ENCODE measurements at regions not wholly inside any gene's neighbourhood (a gene's known extent, or its start where the extent isn't known, plus 50 kb on each side); places are given as distances from the start of the nearest gene placed in this dataset.

DNA sequence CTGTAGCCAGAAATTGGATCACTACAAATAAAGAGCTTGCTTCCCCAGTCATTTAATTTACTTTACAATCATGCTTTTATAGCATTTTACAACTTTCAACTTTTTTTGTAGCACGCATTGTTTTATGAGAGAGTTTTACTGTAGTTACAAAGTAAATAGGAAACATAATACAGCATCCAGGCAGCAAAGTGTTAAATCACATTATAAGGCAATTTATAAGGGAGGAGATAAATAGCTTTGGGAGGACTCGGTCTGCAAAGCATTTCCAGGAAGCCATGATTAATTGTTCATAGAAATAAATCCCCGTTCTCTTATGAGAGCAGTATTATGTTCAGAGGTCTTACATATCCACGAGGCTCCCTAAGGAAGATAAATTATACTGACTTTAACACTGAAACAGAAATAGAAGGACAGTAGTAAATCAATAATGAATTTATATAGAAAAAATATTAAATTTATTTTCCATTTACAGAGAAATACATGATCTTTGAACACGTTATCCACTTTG lies 792.6 kb upstream of the RAG2 start:
- Mint-ChIP-seq H3K4me1 (ENCODE audit: low read depth) (no peaks in the 10 kb centered on the region), H3K4me3 (no peak overlapping the region), H3K9me3 (peaks cover 20% of the 10 kb centered on the region), H3K36me3 (ENCODE audit: low read depth) (no peaks in the 10 kb centered on the region), H3K27me3 (no peaks in the 10 kb centered on the region), H3K27ac (no peak overlapping the region)
- DNase-seq, result no peak

DNA sequence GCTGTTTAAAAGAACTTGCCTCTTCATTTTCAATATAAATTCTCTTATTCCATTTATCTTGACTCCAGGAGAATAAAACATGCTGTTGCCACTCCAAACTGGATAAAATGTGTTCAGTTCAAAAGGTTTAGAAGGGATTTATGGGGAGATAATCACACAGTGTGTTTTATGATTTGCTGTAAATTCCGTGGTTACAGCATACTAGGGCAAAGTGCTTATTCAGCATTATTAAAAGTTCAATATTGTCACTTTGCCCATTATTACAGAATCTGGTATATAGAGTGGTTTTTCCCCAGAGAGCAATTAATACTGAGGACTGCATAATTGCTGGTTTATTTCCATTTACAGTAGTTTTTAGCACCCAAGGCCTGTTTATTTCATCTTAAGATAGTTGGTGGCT lies 780.9 kb upstream of the RAG2 start:
- H3K4me1 Mint-ChIP-seq (ENCODE audit: low read depth), result no peaks in the 10 kb centered on the region
- no peak overlapping the region for H3K27ac Mint-ChIP-seq
- no peak for DNase-seq
- H3K27me3 Mint-ChIP-seq, result no peaks in the 10 kb centered on the region
- no peaks in the 10 kb centered on the region for H3K36me3 Mint-ChIP-seq (ENCODE audit: low read depth)
- no peak overlapping the region for H3K4me3 Mint-ChIP-seq
- H3K9me3 Mint-ChIP-seq, result peaks cover 21% of the 10 kb centered on the region

DNA sequence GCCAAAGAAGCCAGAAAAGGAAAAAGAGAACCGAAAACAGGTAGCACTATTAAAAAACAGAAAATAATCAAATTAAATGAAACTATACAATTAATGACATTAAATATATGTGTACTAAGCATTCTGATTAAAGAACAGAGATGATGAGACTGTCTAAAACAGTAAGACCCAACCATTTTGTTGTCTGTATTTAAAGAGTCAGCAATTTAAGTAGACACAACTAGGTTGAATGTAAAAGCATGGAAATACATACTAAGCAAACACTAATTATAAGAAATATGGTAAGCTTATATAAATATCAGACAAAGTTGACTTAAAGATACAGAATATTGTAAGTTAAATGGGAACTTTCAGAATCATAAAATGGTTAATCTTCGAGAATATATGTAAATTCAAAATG lies 774.6 kb upstream of the RAG2 start:
- no peaks in the 10 kb centered on the region for H3K4me1 Mint-ChIP-seq (ENCODE audit: low read depth)
- peaks cover 11% of the 10 kb centered on the region for H3K9me3 Mint-ChIP-seq
- H3K4me3 Mint-ChIP-seq, result no peak overlapping the region
- no peak for DNase-seq
- H3K27me3 Mint-ChIP-seq, result no peaks in the 10 kb centered on the region
- no peaks in the 10 kb centered on the region for H3K36me3 Mint-ChIP-seq (ENCODE audit: low read depth)
- no peak overlapping the region for H3K27ac Mint-ChIP-seq

DNA sequence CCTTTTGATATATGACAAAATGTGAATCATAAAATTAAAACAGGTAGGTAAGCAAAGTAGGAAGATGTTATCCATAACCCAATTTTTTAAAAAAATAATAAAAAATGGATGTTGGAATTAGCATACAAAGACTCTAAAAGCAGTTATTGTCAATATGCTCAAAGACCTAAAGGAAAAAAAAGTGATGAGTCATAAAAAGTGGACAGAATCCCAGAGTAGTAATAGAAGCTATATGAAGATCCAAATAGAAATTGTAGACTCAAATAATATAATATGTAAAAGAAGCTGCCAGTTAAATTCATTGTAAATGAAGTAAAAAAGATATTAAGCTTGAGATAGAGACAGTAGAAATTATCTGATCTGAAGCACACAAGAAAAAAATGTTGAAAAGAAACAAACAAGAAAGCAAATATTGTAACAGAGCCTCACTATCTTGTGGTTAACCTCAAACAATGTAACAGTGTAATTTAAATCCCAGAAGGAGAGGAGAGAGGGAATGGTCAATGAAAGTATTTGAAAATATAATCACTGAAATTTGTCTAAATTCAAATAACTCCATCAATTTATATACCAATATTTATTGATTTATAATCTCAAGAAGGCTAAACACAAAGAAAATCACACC lies 773.4 kb upstream of the RAG2 start:
- Mint-ChIP-seq H3K9me3 (peaks cover 8% of the 10 kb centered on the region), H3K36me3 (ENCODE audit: low read depth) (no peaks in the 10 kb centered on the region), H3K4me3 (no peak overlapping the region), H3K27me3 (no peaks in the 10 kb centered on the region), H3K4me1 (ENCODE audit: low read depth) (no peaks in the 10 kb centered on the region), H3K27ac (no peak overlapping the region)
- no peak for DNase-seq

DNA sequence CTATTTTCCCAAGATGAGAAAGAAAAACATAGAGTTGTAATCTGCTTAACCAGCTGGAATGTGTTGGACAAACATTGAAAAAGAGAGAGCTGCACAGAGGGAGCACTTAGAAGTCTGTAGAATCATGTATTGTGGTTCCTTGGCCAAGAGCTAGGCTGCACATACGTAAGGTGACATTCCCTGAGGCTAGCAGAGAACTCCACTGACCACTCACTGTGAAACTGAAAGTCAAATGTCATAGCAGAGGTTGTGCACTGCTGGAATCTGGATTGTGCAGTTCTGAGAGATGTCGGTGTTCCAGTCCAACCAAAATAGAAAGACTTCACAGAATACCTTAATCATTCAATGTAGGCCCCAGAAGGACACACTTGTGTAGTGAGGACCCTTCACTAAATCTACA lies 772.8 kb upstream of the RAG2 start:
- DNase-seq, result no peak
- H3K4me1 Mint-ChIP-seq (ENCODE audit: low read depth), result no peaks in the 10 kb centered on the region
- peaks cover 6% of the 10 kb centered on the region for H3K9me3 Mint-ChIP-seq
- no peak overlapping the region for H3K27ac Mint-ChIP-seq
- no peaks in the 10 kb centered on the region for H3K27me3 Mint-ChIP-seq
- H3K4me3 Mint-ChIP-seq, result no peak overlapping the region
- H3K36me3 Mint-ChIP-seq (ENCODE audit: low read depth), result no peaks in the 10 kb centered on the region

- DNase-seq, result no peak
- Mint-ChIP-seq H3K4me3 (no peak overlapping the region), H3K27me3 (no peaks in the 10 kb centered on the region), H3K36me3 (ENCODE audit: low read depth) (no peaks in the 10 kb centered on the region), H3K4me1 (ENCODE audit: low read depth) (no peaks in the 10 kb centered on the region), H3K9me3 (peaks cover 27% of the 10 kb centered on the region), H3K27ac (no peak overlapping the region)
Measured at GRCh38 chr11:37364246-37364839, 766.3 kb upstream of the RAG2 start.

DNA sequence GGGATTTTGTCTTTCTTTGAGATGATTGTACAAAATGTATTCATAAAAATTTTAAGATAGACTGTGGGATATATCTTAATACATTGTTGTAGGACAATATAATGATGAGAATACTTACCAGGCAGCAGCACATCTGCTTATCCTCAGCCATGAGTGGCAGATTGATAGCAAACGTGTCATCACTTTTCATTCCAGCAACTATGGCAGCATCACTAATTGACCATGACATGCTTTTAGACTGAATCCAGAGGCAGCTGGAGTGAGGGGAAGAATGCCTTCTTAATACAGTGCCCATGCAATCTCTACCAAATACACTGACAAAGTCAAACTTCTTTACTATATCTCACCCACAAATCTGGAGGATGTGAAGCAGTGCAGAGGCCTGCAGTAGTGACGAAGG lies 755.2 kb upstream of the RAG2 start:
- no peaks in the 10 kb centered on the region for H3K4me1 Mint-ChIP-seq (ENCODE audit: low read depth)

GRCh38 chr11:37352485-37352884 lies 754.4 kb upstream of the RAG2 start:
- no peak overlapping the region for H3K27ac Mint-ChIP-seq
- no peak for DNase-seq
- H3K4me3 Mint-ChIP-seq, result no peak overlapping the region
- H3K36me3 Mint-ChIP-seq (ENCODE audit: low read depth), result no peaks in the 10 kb centered on the region
- peaks cover under 1% of the 10 kb centered on the region for H3K9me3 Mint-ChIP-seq
- no peaks in the 10 kb centered on the region for H3K27me3 Mint-ChIP-seq
- H3K4me1 Mint-ChIP-seq (ENCODE audit: low read depth), result no peaks in the 10 kb centered on the region

More for the DNA sequence above, 755.2 kb upstream of the RAG2 start:
- Mint-ChIP-seq H3K27me3 (no peaks in the 10 kb centered on the region), H3K27ac (no peak overlapping the region), H3K36me3 (ENCODE audit: low read depth) (no peaks in the 10 kb centered on the region), H3K4me3 (no peak overlapping the region), H3K9me3 (peaks cover 6% of the 10 kb centered on the region)
- no peak for DNase-seq

DNA sequence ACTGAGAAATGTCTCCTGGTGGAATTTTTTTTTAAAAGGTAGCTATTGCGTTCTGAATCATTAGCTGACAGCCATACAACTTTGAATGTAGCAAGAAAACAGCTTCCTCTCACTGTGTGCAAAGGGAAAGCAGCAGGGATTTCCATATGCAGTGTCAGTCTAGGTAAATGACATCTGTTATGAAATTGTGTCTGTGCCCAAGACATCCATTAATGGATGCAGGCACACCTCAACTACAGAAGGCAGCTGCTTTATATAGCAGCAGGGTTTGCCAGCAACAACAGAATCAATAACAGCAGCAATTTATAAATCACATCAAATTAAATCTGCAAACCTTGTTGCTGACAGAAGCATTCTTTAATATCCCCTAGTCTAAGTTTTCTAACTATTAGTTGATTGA lies 745.3 kb upstream of the RAG2 start:
- Mint-ChIP-seq H3K27ac (no peak overlapping the region), H3K4me3 (no peak overlapping the region), H3K27me3 (no peaks in the 10 kb centered on the region), H3K9me3 (peaks cover 5% of the 10 kb centered on the region), H3K36me3 (ENCODE audit: low read depth) (no peaks in the 10 kb centered on the region), H3K4me1 (ENCODE audit: low read depth) (no peaks in the 10 kb centered on the region)
- DNase-seq, result no peak

- no peaks in the 10 kb centered on the region for H3K27me3 Mint-ChIP-seq
- no peak for DNase-seq
- H3K36me3 Mint-ChIP-seq (ENCODE audit: low read depth), result no peaks in the 10 kb centered on the region
- no peaks in the 10 kb centered on the region for H3K4me1 Mint-ChIP-seq (ENCODE audit: low read depth)
- no peak overlapping the region for H3K27ac Mint-ChIP-seq
- H3K9me3 Mint-ChIP-seq, result peaks cover 15% of the 10 kb centered on the region
- H3K4me3 Mint-ChIP-seq, result no peak overlapping the region
Measured at GRCh38 chr11:37336401-37336800, 738.4 kb upstream of the RAG2 start.

GRCh38 chr11:37333345-37333744 lies 735.3 kb upstream of the RAG2 start:
- no peak for DNase-seq
- no peaks in the 10 kb centered on the region for H3K36me3 Mint-ChIP-seq (ENCODE audit: low read depth)
- H3K27ac Mint-ChIP-seq, result no peak overlapping the region
- no peaks in the 10 kb centered on the region for H3K27me3 Mint-ChIP-seq
- H3K4me1 Mint-ChIP-seq (ENCODE audit: low read depth), result no peaks in the 10 kb centered on the region
- no peak overlapping the region for H3K4me3 Mint-ChIP-seq
- peaks cover 22% of the 10 kb centered on the region for H3K9me3 Mint-ChIP-seq

DNA sequence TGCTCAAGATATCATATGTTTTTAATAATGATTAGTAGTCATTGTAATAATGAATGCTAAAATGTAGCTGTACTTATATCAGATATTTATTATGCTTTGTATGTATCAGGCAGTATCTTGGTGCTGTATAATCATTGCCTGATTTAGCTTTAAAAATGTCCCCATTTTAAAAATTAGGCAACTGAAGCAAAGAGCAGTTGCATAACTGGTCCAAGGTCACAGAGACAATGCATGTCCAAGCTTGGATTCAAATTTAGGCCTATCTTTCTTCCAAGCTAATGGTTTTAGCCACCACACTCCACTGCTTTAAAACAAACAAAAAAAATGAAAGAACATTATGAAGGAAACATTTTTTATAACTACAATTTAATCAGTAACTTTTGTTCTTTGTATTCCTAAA lies 725.8 kb upstream of the RAG2 start:
- H3K36me3 Mint-ChIP-seq (ENCODE audit: low read depth), result no peaks in the 10 kb centered on the region
- H3K4me1 Mint-ChIP-seq (ENCODE audit: low read depth), result no peaks in the 10 kb centered on the region
- H3K27ac Mint-ChIP-seq, result no peak overlapping the region
- H3K27me3 Mint-ChIP-seq, result no peaks in the 10 kb centered on the region
- H3K9me3 Mint-ChIP-seq, result peaks cover 3% of the 10 kb centered on the region
- no peak overlapping the region for H3K4me3 Mint-ChIP-seq
- no peak for DNase-seq

DNA sequence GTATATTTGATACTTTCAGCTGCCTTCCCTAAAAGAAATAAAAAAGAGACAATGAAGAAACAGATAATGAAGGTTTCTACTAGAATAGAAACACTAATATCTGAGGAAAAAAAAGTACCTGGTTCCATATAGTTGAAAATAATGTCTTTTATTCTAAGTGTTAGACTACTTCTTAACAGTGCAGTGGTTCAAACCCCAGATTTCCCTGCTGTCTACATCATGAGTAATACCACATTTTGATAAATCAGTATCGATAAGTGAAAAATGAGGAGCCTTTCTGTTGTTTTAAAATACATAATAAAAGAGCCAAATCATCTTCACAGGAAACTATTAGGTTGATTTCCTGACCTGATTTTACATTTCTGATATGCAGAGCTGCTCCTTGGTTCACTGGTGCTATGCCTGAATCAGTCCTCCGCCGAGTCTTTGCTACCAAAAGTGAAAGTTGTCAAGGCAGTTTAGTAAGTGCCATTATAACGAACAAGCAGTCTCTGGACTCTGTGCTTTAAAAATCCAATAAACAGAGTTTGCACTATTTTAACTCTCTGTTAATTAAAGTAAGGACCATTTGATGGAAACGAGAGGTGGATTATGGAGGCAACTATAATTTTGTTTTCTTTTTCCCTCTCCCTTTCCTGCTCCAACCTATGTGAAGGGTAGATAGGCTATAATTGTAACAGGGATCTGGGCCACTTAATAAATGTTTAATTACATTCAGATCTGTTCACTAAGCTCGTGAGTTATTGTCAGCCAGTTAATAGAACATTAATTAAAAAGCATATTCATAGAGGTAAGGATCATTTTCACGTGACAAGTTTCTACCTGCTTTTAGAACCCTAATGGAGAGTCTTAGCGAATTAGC lies 724.5 kb upstream of the RAG2 start:
- Mint-ChIP-seq H3K36me3 (ENCODE audit: low read depth) (no peaks in the 10 kb centered on the region), H3K27me3 (no peaks in the 10 kb centered on the region), H3K27ac (no peak overlapping the region), H3K4me1 (ENCODE audit: low read depth) (no peaks in the 10 kb centered on the region), H3K9me3 (no peaks in the 10 kb centered on the region), H3K4me3 (no peak overlapping the region)
- no peak for DNase-seq

GRCh38 chr11:37320921-37321320 lies 722.9 kb upstream of the RAG2 start:
- no peak for DNase-seq
- Mint-ChIP-seq H3K4me3 (no peak overlapping the region), H3K9me3 (no peaks in the 10 kb centered on the region), H3K4me1 (ENCODE audit: low read depth) (no peaks in the 10 kb centered on the region), H3K27me3 (no peaks in the 10 kb centered on the region), H3K27ac (no peak overlapping the region), H3K36me3 (ENCODE audit: low read depth) (no peaks in the 10 kb centered on the region)

DNA sequence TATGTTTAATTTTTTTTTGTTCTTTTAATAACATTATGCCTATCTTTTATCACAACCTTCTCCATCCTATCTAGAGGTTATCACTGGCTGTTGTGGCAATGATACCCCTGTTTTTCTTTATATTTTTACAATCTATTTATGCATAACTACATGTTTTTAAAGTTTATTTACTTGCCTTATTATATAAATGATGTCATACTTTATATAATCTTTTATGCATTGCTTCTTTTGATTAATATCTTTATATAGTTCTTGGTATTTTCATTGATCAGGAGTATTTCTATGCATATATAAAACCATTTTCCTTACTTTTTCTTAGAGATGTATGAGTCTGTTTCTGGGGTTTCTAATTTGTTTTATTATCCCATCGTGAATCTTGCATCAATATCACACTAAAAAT lies 719.8 kb upstream of the RAG2 start:
- H3K36me3 Mint-ChIP-seq (ENCODE audit: low read depth), result no peaks in the 10 kb centered on the region
- H3K27ac Mint-ChIP-seq, result no peak overlapping the region
- DNase-seq, result no peak
- H3K4me3 Mint-ChIP-seq, result no peak overlapping the region
- no peaks in the 10 kb centered on the region for H3K4me1 Mint-ChIP-seq (ENCODE audit: low read depth)
- H3K9me3 Mint-ChIP-seq, result peaks cover 7% of the 10 kb centered on the region
- H3K27me3 Mint-ChIP-seq, result no peaks in the 10 kb centered on the region

Data from activated T-cell treated with anti-CD3 and anti-CD28 coated beads, Interleukin-2, amount 50 U/mL, for 24 hours (primary cell).